MM.1S (cell line): ENCODE measurements at regions not wholly inside any gene's neighbourhood (a gene's known extent, or its start where the extent isn't known, plus 50 kb on each side); places are given as distances from the start of the nearest gene placed in this dataset.

Experiments used
- EZH2 ChIP-seq: fragments of 300-600 bp; sonication (generic); optimal IDR thresholded peaks from 2 replicates; pipeline ENCODE3; 2017; ENCODE audit warnings: low read depth, mild to moderate bottlenecking, antibody characterized with exemption, low read length, mixed read lengths
- EZH2phosphoT487 ChIP-seq: fragments of 300-600 bp; sonication (generic); IDR thresholded peaks from 2 replicates; pipeline ENCODE4 v1.6.1; 2018; ENCODE audit warnings: antibody characterized with exemption, low read length
- TF ChIP-seq, protein P1 (sequence below): fragments of 300-600 bp; sonication (generic); IDR thresholded peaks from 2 replicates; pipeline ENCODE4 v1.5.1; 2016; ENCODE audit warnings: antibody characterized with exemption, low read length, mixed read lengths

GRCh38 chrX:39002466-39002865 is 201.2 kb downstream of the MID1IP1 start:
- TF ChIP-seq, protein P1, sequence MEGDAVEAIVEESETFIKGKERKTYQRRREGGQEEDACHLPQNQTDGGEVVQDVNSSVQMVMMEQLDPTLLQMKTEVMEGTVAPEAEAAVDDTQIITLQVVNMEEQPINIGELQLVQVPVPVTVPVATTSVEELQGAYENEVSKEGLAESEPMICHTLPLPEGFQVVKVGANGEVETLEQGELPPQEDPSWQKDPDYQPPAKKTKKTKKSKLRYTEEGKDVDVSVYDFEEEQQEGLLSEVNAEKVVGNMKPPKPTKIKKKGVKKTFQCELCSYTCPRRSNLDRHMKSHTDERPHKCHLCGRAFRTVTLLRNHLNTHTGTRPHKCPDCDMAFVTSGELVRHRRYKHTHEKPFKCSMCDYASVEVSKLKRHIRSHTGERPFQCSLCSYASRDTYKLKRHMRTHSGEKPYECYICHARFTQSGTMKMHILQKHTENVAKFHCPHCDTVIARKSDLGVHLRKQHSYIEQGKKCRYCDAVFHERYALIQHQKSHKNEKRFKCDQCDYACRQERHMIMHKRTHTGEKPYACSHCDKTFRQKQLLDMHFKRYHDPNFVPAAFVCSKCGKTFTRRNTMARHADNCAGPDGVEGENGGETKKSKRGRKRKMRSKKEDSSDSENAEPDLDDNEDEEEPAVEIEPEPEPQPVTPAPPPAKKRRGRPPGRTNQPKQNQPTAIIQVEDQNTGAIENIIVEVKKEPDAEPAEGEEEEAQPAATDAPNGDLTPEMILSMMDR, result no peak
- TF ChIP-seq EZH2, result no peak
- TF ChIP-seq EZH2phosphoT487, result no peak
